Stimulated activated CD4-positive, alpha-beta T cell treated with anti-CD3 and anti-CD28 coated beads, Interleukin-12 subunit alpha, Interleukin-12 subunit beta, amount 100 ng/mL, for 48 hours (primary cell): ENCODE measurements at regions not wholly inside any gene's neighbourhood (a gene's known extent, or its start where the extent isn't known, plus 50 kb on each side); places are given as distances from the start of the nearest gene placed in this dataset.

ENCODE experiments used
- DNase-seq, 3 donors: peaks; one replicate each; pipeline ENCODE4 v3.0.0-alpha.2; 2020; ENCODE audit warnings: low read depth in 2 of 3, low spot score in 1 of 3

DNA sequence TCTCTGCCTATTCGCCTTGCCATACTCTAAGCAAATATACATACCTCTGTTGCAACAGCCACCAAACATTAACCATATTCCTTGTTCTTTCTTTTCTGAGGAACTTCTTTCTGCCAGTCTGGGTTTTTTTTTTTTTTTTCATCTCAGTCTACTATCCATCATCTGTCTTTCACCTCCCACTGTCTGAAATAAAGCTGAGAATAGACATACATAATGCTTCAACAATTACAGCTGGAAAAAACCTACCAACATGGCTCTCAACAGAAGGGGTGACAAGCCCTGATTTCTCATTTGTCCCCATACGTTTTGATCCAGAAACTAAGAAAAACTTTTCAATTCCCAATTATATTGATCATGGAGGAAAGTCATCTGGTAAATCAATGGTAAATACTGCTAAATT lies 728.8 kb upstream of the POU3F3 start:
- no peak for DNase-seq

- DNase-seq = no peak
Measured at GRCh38 chr2:104127049-104127770, 726.7 kb upstream of the POU3F3 start.

DNA sequence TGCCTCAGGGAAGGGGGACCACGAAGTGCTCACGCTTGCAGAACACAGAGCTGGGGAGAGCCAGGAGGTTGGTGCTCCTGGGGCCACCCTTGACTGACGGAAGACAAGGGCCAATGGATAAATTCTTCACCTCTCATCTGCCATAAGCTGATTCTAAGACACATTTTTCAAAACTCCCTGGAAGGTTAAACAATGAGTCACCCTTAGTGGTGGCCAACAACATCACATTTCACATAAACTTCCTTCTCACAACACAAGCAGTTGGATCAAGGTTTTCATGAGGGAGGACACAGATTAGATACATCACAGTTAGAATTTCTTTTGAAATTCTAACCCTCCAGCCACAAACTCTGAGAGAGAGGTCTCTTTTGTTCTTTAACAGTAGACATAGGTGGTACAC lies 713.6 kb upstream of the POU3F3 start:
- no peak for DNase-seq

DNA sequence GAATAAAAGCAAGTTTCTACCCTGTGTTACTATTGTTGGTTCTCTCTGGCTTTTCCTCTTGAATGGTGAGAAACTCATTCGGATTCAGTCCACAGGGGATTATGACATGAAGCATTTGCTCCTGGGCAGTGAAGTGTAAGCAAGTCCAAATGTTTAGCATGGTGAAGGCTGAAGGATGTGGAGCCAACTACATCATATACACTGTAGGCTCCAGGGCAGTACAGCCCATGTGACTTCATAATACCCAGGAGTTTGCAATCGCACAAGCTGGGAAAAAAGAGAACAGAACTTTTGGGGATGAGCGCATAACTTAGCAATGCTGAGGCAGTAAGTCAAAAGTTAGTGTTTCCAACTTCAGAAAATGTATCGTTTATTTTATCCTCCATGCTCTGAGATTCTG lies 695.7 kb upstream of the POU3F3 start:
- no peak for DNase-seq

GRCh38 chr2:104163611-104164130 lies 690.2 kb upstream of the POU3F3 start:
- no peak for DNase-seq

DNA sequence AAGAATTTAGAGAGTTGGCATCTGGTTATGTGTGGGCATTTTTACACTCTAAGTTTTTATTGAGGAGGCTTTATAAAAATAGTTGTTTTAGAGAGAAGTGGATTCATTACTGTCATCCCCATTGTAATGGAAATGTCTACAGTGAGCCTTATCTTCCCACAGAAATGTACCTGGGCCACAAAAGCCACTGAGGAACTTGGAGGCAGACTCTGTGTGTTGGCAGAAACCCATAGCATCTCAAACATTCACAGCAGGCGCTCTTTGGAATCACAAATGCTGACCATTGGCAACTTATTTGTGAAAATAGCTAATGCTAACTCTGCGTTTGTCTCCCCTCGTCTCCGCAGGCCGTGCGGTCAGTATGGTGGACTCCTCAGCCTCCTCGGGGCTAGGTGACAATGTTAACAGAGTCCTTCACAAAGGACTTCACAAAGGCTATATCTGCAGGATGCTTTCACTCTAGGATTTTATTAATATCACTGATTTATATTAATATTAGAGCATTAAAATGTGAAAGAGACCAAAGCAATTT lies 689.1 kb upstream of the POU3F3 start:
- no peak for DNase-seq

DNA sequence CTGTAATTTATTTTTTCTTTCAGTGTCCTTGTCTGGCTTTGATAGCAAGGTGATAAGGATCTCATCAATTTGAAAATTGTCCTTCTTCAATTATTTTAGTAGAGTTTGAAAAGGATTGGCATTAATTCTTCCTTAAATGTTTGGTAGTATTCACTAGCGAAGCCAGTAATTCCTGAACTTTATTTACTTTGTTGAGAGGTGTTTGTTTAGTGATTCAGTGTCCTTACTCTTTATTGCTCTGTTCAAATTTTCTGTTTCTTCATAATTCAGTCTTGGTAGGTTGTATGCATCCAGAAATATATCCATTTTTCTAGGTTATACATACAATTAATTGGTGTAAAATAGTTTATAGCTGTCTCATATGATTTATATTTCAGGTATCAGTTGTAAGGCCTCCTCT lies 676.7 kb upstream of the POU3F3 start:
- DNase-seq = no peak

- no peak for DNase-seq
Measured at GRCh38 chr2:104179644-104180043, 674.3 kb upstream of the POU3F3 start.

GRCh38 chr2:104200533-104201168 lies 653.3 kb upstream of the POU3F3 start:
- DNase-seq = no peak

GRCh38 chr2:104213758-104214157 lies 640.2 kb upstream of the POU3F3 start:
- no peak for DNase-seq

GRCh38 chr2:104215269-104216161 lies 638.4 kb upstream of the POU3F3 start:
- DNase-seq = no peak

DNA sequence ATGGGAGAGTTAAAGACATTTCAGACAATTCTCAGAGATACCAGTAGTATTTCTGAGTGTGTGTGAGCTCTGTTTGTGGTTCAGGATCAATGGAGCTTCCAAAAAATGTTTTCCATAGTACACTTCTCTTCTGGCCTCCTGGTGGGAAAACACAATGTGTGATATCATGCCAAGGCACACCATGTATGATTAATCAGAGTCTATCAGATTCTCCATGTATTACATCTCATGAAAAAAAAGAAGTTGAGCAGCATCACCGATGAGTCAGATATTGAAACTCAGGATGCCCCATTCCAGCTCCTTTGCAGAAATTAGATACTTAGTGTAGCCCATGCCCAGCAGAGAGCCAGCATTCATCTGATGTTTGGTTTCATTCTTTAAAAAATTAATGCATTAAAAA lies 620.3 kb upstream of the POU3F3 start:
- no peak for DNase-seq

DNA sequence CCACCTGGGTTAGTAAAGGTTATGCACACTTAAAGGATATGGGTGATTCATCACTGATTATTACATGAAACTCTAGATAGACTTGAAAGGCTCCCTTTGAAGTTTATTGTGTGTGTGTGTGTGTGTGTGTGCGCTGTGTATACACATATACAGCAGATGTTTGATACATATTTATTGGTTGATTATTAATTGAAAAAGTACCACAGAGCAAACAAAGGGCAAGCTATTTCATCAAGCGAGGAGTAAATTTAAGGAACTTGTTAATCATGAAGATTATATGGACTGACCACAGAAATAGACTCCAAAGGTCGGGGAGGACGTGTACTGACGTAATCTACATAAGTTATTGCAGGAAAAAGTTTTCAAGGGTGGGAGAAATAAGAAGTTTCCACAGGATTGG lies 617.4 kb upstream of the POU3F3 start:
- DNase-seq = no peak

DNA sequence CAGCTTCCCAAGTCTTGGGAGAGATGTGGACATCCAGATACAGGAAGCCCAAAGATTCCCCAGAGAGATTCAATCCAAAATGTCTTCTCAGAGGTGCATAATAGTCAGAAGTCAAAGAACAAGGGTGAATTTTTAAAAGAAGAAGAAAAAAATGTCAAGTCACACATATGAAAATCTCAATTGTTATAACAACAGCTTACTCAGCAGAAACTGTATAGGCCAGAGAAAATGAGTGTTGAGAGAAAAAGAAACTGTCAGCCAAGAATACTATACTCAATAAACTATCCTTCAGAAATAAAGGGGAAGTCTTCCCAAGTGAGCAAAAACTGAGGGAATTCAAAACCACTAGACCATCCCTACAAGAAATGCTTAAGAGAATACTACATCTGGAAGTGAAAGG lies 612.9 kb upstream of the POU3F3 start:
- DNase-seq = no peak

- no peak for DNase-seq
Measured at GRCh38 chr2:104249629-104250028, 604.3 kb upstream of the POU3F3 start.

DNA sequence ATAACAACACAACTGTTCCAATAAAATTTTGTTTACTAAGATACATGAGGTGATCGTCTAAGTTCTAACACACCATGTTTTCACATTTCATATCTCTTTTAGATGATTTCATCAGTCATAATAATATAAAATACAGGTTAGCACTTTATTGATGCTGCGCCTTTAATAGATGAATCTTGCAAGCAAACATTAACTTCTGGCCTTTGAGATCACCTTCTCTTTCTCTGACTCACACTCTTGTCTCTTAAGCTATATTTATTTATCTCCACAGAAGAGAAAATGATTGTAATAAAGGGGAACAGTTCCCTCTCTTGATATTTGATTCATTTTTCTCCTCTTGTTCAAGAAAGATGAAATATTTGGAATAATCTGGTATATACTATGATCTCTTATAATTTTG lies 603.3 kb upstream of the POU3F3 start:
- DNase-seq = no peak

GRCh38 chr2:104254017-104254416 lies 599.9 kb upstream of the POU3F3 start:
- DNase-seq = no peak

GRCh38 chr2:104262714-104263113 lies 591.2 kb upstream of the POU3F3 start:
- DNase-seq = no peak

DNA sequence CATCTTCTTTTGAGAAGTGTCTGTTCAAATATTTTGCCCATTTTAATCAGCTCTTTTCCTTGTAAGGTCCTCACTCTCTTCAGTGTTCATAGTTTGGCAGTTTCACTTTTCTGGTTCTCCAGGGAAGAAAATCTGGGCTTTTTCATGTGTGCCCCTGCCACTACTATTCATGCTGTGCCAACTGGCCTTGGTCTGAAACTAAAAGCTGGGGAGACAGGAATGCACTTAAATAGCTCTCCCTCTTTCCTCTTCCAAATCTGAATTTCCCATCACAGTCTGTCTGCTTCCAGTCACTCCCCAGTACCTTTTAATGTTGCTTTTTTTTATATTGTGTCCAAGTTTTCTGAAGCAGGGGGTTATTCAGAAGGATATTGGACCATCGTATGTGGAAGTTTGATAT lies 574.3 kb upstream of the POU3F3 start:
- DNase-seq = no peak

- DNase-seq = no peak
Measured at GRCh38 chr2:104280216-104280615, 573.7 kb upstream of the POU3F3 start.

DNA sequence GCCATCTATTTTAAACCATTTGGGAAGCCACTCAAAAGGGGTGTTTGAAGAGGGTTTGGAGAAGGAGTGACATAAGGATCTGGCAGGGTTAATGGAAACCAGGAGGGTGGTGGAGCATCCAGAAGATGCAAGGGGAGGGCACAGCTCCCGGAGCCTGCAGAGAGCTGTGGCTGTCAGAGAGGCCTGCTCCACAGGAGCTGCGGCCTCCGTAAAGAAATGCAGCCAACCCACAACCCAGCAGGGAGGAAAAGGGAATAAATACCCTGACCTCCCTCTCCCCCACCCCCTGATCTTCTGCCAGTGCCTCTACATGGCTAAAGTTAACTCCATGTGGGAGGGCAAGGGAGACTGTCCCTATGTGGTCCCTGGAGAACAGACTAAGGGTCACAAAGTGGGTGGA lies 567.1 kb upstream of the POU3F3 start:
- no peak for DNase-seq
